ENCODE measurements at regions not wholly inside any gene's neighbourhood (a gene's known extent, or its start where the extent isn't known, plus 50 kb on each side); places are given as distances from the start of the nearest gene placed in this dataset.

- H3K9me3 Mint-ChIP-seq: no peaks in the 10 kb centered on the region
- WGBS, 2 experiments (ENCODE audit: insufficient coverage in 1 of 2, insufficient read length in 1 of 2): 82% methylated on average over 4 of the region's 4 CpGs; no CpG with 5 or more reads in 1 of the 2 experiments
- Histone ChIP-seq H3K27me3 (ENCODE audit: control insufficient read depth, insufficient read depth, low read length, poor library complexity, severe bottlenecking) (no peaks in the 10 kb centered on the region), H3K27ac (ENCODE audit: low read depth, low read length) (no peak overlapping the region), H3K9ac (ENCODE audit: extremely low read depth, low read length, poor library complexity, severe bottlenecking) (no peak overlapping the region), H3K4me3 (ENCODE audit: low read length) (no peak overlapping the region), H3K4me1 (ENCODE audit: control insufficient read depth, insufficient read depth, low read length) (peaks cover under 1% of the 10 kb centered on the region), H3K9me3 (ENCODE audit: control insufficient read depth, low read length) (no peaks in the 10 kb centered on the region), H3K36me3 (ENCODE audit: control insufficient read depth, insufficient read depth, low read length) (no peaks in the 10 kb centered on the region)
- no peaks in the 10 kb centered on the region for H3K27me3 Mint-ChIP-seq (ENCODE audit: insufficient read depth)
- DNase-seq: no peak
- TF ChIP-seq CTCF (conservative IDR thresholded peaks at IDR 0.05): no peak
- H3K4me3 Mint-ChIP-seq: no peak overlapping the region
- peaks cover 8% of the 10 kb centered on the region for H3K4me1 Mint-ChIP-seq
- no peaks in the 10 kb centered on the region for H3K36me3 Mint-ChIP-seq (ENCODE audit: low read depth)
- H3K27ac Mint-ChIP-seq: no peak overlapping the region
Measured at GRCh38 chr5:60546207-60546606, 153.8 kb downstream of the DEPDC1B start.

- Mint-ChIP-seq H3K36me3 (ENCODE audit: low read depth) (no peaks in the 10 kb centered on the region), H3K27ac (no peak overlapping the region), H3K4me1 (peaks cover 14% of the 10 kb centered on the region), H3K9me3 (no peaks in the 10 kb centered on the region), H3K4me3 (no peak overlapping the region), H3K27me3 (ENCODE audit: insufficient read depth) (no peaks in the 10 kb centered on the region)
- no peak for DNase-seq
- no peaks in the 10 kb centered on the region for H3K27me3 ChIP-seq (ENCODE audit: control insufficient read depth, insufficient read depth, low read length, poor library complexity, severe bottlenecking)
- H3K27ac ChIP-seq (ENCODE audit: low read depth, low read length): no peak overlapping the region
- H3K9ac ChIP-seq (ENCODE audit: extremely low read depth, low read length, poor library complexity, severe bottlenecking): no peak overlapping the region
- no peak for TF ChIP-seq CTCF (conservative IDR thresholded peaks at IDR 0.05)
- H3K4me1 ChIP-seq (ENCODE audit: control insufficient read depth, insufficient read depth, low read length): peaks cover 5% of the 10 kb centered on the region
- no peaks in the 10 kb centered on the region for H3K36me3 ChIP-seq (ENCODE audit: control insufficient read depth, insufficient read depth, low read length)
- 92% methylated on average over 3 of the region's 3 CpGs; no CpG with 5 or more reads in 1 of the 2 experiments for WGBS, 2 experiments (ENCODE audit: insufficient coverage in 1 of 2, insufficient read length in 1 of 2)
- no peaks in the 10 kb centered on the region for H3K9me3 ChIP-seq (ENCODE audit: control insufficient read depth, low read length)
- no peak overlapping the region for H3K4me3 ChIP-seq (ENCODE audit: low read length)
Measured at GRCh38 chr5:60545551-60545950, 154.4 kb downstream of the DEPDC1B start.

GRCh38 chr5:60544142-60544541 lies 155.8 kb downstream of the DEPDC1B start:
- no peak overlapping the region for H3K27ac Mint-ChIP-seq
- H3K4me3 Mint-ChIP-seq: no peak overlapping the region
- no peaks in the 10 kb centered on the region for H3K27me3 Mint-ChIP-seq (ENCODE audit: insufficient read depth)
- TF ChIP-seq CTCF (conservative IDR thresholded peaks at IDR 0.05): no peak
- WGBS, 2 experiments (ENCODE audit: insufficient coverage in 1 of 2, insufficient read length in 1 of 2): 92% methylated on average over 2 of the region's 2 CpGs; no CpG with 5 or more reads in 1 of the 2 experiments
- H3K27me3 ChIP-seq (ENCODE audit: control insufficient read depth, insufficient read depth, low read length, poor library complexity, severe bottlenecking): no peaks in the 10 kb centered on the region
- no peak for DNase-seq
- H3K9me3 Mint-ChIP-seq: no peaks in the 10 kb centered on the region
- no peaks in the 10 kb centered on the region for H3K36me3 Mint-ChIP-seq (ENCODE audit: low read depth)
- H3K4me1 ChIP-seq (ENCODE audit: control insufficient read depth, insufficient read depth, low read length): peaks cover 5% of the 10 kb centered on the region
- no peak overlapping the region for H3K27ac ChIP-seq (ENCODE audit: low read depth, low read length)
- no peak overlapping the region for H3K9ac ChIP-seq (ENCODE audit: extremely low read depth, low read length, poor library complexity, severe bottlenecking)
- peaks cover 16% of the 10 kb centered on the region for H3K4me1 Mint-ChIP-seq
- no peak overlapping the region for H3K4me3 ChIP-seq (ENCODE audit: low read length)
- no peaks in the 10 kb centered on the region for H3K36me3 ChIP-seq (ENCODE audit: control insufficient read depth, insufficient read depth, low read length)
- H3K9me3 ChIP-seq (ENCODE audit: control insufficient read depth, low read length): no peaks in the 10 kb centered on the region
